Skeletal muscle satellite cell (primary cell): ENCODE measurements at regions not wholly inside any gene's neighbourhood (a gene's known extent, or its start where the extent isn't known, plus 50 kb on each side); places are given as distances from the start of the nearest gene placed in this dataset.

Experiments used
- H3K27me3 ChIP-seq: 2 replicates; pipeline ENCODE4 v1.7.0; 2013; ENCODE audit warnings: low read length; ENCODE audit not compliant: control insufficient read depth, insufficient read depth
- H3K36me3 ChIP-seq: 2 replicates; pipeline ENCODE4 v1.7.0; 2013; ENCODE audit warnings: mild to moderate bottlenecking, control low read depth, low read length; ENCODE audit not compliant: insufficient read depth
- H3K4me1 ChIP-seq: 2 replicates; pipeline ENCODE4 v1.7.0; 2013; ENCODE audit warnings: low read length; ENCODE audit not compliant: control insufficient read depth, insufficient read depth
- H3K4me2 ChIP-seq: 2 replicates; pipeline ENCODE4 v1.7.0; 2013; ENCODE audit warnings: mild to moderate bottlenecking, low read length
- H3K4me3 ChIP-seq: 2 replicates; pipeline ENCODE4 v1.7.0; 2013; ENCODE audit warnings: low read length
- H3K9ac ChIP-seq: 2 replicates; pipeline ENCODE4 v1.7.0; 2013; ENCODE audit warnings: mild to moderate bottlenecking, low read depth, low read length, moderate library complexity
- H3K9me3 ChIP-seq: replicated peaks from 2 replicates; pipeline ENCODE4 v1.7.0; 2013; ENCODE audit warnings: mild to moderate bottlenecking, control low read depth, low read length

- no peaks in the 10 kb centered on the region for H3K36me3 ChIP-seq
- no peaks in the 10 kb centered on the region for H3K9me3 ChIP-seq
- H3K4me2 ChIP-seq = no peak overlapping the region
- H3K4me3 ChIP-seq = no peak overlapping the region
- H3K27me3 ChIP-seq = no peaks in the 10 kb centered on the region
- no peaks in the 10 kb centered on the region for H3K4me1 ChIP-seq
- H3K9ac ChIP-seq = no peak overlapping the region
These were observed 364.5 kb upstream of the MAD2L1 start for GRCh38 chr4:120431180-120431579.

GRCh38 chr4:120418146-120418545, 351.5 kb upstream of the MAD2L1 start:
- no peak overlapping the region for H3K4me3 ChIP-seq
- H3K4me1 ChIP-seq = no peaks in the 10 kb centered on the region
- H3K9ac ChIP-seq = no peak overlapping the region
- H3K9me3 ChIP-seq = no peaks in the 10 kb centered on the region
- no peaks in the 10 kb centered on the region for H3K36me3 ChIP-seq
- H3K27me3 ChIP-seq = no peaks in the 10 kb centered on the region
- no peak overlapping the region for H3K4me2 ChIP-seq

- no peaks in the 10 kb centered on the region for H3K9me3 ChIP-seq
- H3K4me3 ChIP-seq = no peak overlapping the region
- no peak overlapping the region for H3K4me2 ChIP-seq
- H3K9ac ChIP-seq = no peak overlapping the region
- H3K36me3 ChIP-seq = no peaks in the 10 kb centered on the region
- H3K4me1 ChIP-seq = no peaks in the 10 kb centered on the region
- no peaks in the 10 kb centered on the region for H3K27me3 ChIP-seq
These were observed 349.2 kb upstream of the MAD2L1 start for GRCh38 chr4:120415896-120416295.

GRCh38 chr4:120406960-120407359, 340.3 kb upstream of the MAD2L1 start:
- H3K4me1 ChIP-seq = no peaks in the 10 kb centered on the region
- H3K9ac ChIP-seq = no peak overlapping the region
- no peaks in the 10 kb centered on the region for H3K27me3 ChIP-seq
- no peaks in the 10 kb centered on the region for H3K36me3 ChIP-seq
- H3K4me3 ChIP-seq = no peak overlapping the region
- peaks cover 3% of the 10 kb centered on the region for H3K9me3 ChIP-seq
- H3K4me2 ChIP-seq = no peak overlapping the region

GRCh38 chr4:120403296-120403695, 336.6 kb upstream of the MAD2L1 start:
- Histone ChIP-seq H3K27me3 (no peaks in the 10 kb centered on the region), H3K4me2 (no peak overlapping the region), H3K9me3 (no peaks in the 10 kb centered on the region), H3K9ac (no peak overlapping the region), H3K36me3 (no peaks in the 10 kb centered on the region), H3K4me3 (no peak overlapping the region), H3K4me1 (no peaks in the 10 kb centered on the region)

GRCh38 chr4:120400441-120400840, 333.8 kb upstream of the MAD2L1 start:
- H3K9ac ChIP-seq = no peak overlapping the region
- H3K27me3 ChIP-seq = no peaks in the 10 kb centered on the region
- no peaks in the 10 kb centered on the region for H3K4me1 ChIP-seq
- H3K4me3 ChIP-seq = no peak overlapping the region
- no peaks in the 10 kb centered on the region for H3K9me3 ChIP-seq
- H3K36me3 ChIP-seq = no peaks in the 10 kb centered on the region
- no peak overlapping the region for H3K4me2 ChIP-seq

DNA sequence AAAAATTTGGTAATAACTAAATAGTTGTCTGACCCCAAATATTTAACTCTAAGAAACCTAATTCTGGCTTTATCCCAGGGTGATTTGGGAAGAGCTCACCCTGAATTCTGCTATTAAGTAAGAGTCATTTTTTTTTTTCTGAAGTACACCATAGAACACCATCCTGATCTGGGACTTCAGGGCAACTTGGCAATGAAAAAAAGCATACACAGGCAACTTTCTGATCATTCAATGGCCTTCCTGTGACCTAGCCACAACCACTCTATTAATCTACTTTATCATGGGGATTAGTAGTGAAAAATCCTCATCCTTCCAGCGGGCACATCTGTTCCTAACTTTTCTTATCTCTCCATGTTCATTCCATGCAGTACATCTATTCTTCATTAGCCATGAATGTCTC, 333.2 kb upstream of the MAD2L1 start:
- Histone ChIP-seq H3K36me3 (no peaks in the 10 kb centered on the region), H3K9ac (no peak overlapping the region), H3K4me2 (no peak overlapping the region), H3K4me1 (no peaks in the 10 kb centered on the region), H3K27me3 (no peaks in the 10 kb centered on the region), H3K9me3 (no peaks in the 10 kb centered on the region), H3K4me3 (no peak overlapping the region)

GRCh38 chr4:120395746-120396145, 329.1 kb upstream of the MAD2L1 start:
- H3K9ac ChIP-seq = no peak overlapping the region
- no peaks in the 10 kb centered on the region for H3K27me3 ChIP-seq
- H3K4me3 ChIP-seq = no peak overlapping the region
- H3K4me1 ChIP-seq = no peaks in the 10 kb centered on the region
- H3K9me3 ChIP-seq = no peaks in the 10 kb centered on the region
- H3K36me3 ChIP-seq = no peaks in the 10 kb centered on the region
- H3K4me2 ChIP-seq = no peak overlapping the region

- Histone ChIP-seq H3K4me1 (no peaks in the 10 kb centered on the region), H3K36me3 (no peaks in the 10 kb centered on the region), H3K27me3 (no peaks in the 10 kb centered on the region), H3K9ac (no peak overlapping the region), H3K4me3 (no peak overlapping the region), H3K9me3 (no peaks in the 10 kb centered on the region), H3K4me2 (no peak overlapping the region)
These were observed 289.2 kb upstream of the MAD2L1 start for GRCh38 chr4:120355881-120356280.

GRCh38 chr4:120354381-120354780, 287.7 kb upstream of the MAD2L1 start:
- Histone ChIP-seq H3K27me3 (no peaks in the 10 kb centered on the region), H3K36me3 (no peaks in the 10 kb centered on the region), H3K9me3 (no peaks in the 10 kb centered on the region), H3K4me3 (no peak overlapping the region), H3K4me1 (no peaks in the 10 kb centered on the region), H3K9ac (no peak overlapping the region), H3K4me2 (no peak overlapping the region)

GRCh38 chr4:120353235-120353634, 286.6 kb upstream of the MAD2L1 start:
- Histone ChIP-seq H3K4me1 (no peaks in the 10 kb centered on the region), H3K9me3 (no peaks in the 10 kb centered on the region), H3K4me3 (no peak overlapping the region), H3K36me3 (no peaks in the 10 kb centered on the region), H3K27me3 (no peaks in the 10 kb centered on the region), H3K4me2 (no peak overlapping the region), H3K9ac (no peak overlapping the region)

DNA sequence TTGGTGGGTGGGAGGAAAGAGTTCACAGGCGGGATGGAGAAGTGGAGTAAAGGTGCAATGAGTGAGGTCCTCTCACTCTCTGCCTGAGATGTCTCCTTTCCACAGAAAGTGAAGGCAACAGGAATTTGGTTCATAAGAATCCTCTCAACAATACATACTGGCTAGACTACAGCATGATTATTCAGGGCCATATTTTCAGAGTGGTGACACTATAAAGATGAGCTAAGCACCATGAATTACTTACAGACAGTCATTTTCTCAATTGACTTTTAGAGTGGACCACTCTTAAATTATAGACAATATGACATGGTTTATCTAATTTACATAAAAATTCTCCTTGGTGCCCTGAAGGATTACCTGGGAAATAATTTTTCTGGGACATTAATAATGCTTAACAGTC, 286.1 kb upstream of the MAD2L1 start:
- Histone ChIP-seq H3K4me1 (no peaks in the 10 kb centered on the region), H3K9ac (no peak overlapping the region), H3K4me3 (no peak overlapping the region), H3K36me3 (no peaks in the 10 kb centered on the region), H3K27me3 (no peaks in the 10 kb centered on the region), H3K9me3 (no peaks in the 10 kb centered on the region), H3K4me2 (no peak overlapping the region)
